NB4 (cell line): ENCODE measurements at regions not wholly inside any gene's neighbourhood (a gene's known extent, or its start where the extent isn't known, plus 50 kb on each side); places are given as distances from the start of the nearest gene placed in this dataset.

Experiments
- CTCF ChIP-seq: IDR thresholded peaks from one replicate; pipeline ENCODE4 v1.5.1; 2012; ENCODE audit warnings: low read depth, low read length
- POLR2A ChIP-seq: IDR thresholded peaks from 2 replicates; pipeline ENCODE4 v1.6.1; 2011; ENCODE audit warnings: mild to moderate bottlenecking; ENCODE audit not compliant: insufficient read length; ENCODE audit errors: extremely low read depth

- no peak for TF ChIP-seq POLR2A
- TF ChIP-seq CTCF: no peak
These were observed 572.6 kb downstream of the IPMK start for GRCh38 chr10:57694956-57695608.
